ENCODE measurements at regions not wholly inside any gene's neighbourhood (a gene's known extent, or its start where the extent isn't known, plus 50 kb on each side); places are given as distances from the start of the nearest gene placed in this dataset.

DNA sequence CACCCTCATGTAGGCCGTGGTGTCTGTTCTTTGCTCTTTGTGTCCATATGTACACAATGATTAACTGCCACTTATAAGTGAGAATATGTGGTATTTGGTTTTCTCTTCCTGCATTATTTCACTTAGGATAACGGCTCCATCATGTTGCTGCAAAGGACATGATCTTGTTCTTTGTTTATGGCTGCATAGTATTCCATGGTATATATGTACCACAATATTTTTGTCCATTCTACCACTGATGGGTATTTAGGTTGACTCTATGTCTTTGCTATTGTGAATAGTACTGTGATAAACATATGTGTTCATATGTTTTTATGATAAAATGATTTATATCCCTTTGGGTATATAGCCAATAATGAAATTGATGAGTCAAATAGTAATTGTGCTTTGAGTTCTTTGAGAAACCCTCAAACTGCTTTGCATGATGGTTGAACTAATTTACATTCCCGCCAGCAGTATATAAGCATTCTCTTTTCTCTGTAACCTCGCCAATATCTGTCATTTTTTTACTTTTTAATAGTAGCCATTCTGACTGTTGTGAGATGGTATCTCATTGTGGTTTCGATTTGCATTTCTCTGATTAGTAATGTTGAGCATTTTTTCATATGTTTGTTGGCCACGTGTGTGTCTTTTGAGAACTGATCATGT lies 174.4 kb upstream of the NT5E start:
- Histone ChIP-seq H3K9me3 (ENCODE audit: control insufficient read depth in 4 of 4, insufficient read depth in 3 of 4, low read length in 3 of 4) (no peaks in the 10 kb centered on the region), H3K4me1 (ENCODE audit: control insufficient read depth in 5 of 5, insufficient read depth in 5 of 5, low read length in 5 of 5) (no peaks in the 10 kb centered on the region), H3K4me3 (no peak overlapping the region), H3K27me3 (ENCODE audit: control insufficient read depth in 3 of 3, insufficient read depth in 3 of 3, low read length in 2 of 3) (no peaks in the 10 kb centered on the region), H3K27ac (ENCODE audit: low read depth in 1 of 2, low read length in 1 of 2) (no peak overlapping the region), H3K36me3 (ENCODE audit: control insufficient read depth in 4 of 4, insufficient read depth in 4 of 4, low read length in 4 of 4) (no peaks in the 10 kb centered on the region), H3K9ac (ENCODE audit: insufficient read depth in 1 of 2, low read length in 2 of 2) (no peak overlapping the region)
- 70 to 73% methylated on average over 6 of the region's 6 CpGs for WGBS, 2 donors
- TF ChIP-seq, protein P1, sequence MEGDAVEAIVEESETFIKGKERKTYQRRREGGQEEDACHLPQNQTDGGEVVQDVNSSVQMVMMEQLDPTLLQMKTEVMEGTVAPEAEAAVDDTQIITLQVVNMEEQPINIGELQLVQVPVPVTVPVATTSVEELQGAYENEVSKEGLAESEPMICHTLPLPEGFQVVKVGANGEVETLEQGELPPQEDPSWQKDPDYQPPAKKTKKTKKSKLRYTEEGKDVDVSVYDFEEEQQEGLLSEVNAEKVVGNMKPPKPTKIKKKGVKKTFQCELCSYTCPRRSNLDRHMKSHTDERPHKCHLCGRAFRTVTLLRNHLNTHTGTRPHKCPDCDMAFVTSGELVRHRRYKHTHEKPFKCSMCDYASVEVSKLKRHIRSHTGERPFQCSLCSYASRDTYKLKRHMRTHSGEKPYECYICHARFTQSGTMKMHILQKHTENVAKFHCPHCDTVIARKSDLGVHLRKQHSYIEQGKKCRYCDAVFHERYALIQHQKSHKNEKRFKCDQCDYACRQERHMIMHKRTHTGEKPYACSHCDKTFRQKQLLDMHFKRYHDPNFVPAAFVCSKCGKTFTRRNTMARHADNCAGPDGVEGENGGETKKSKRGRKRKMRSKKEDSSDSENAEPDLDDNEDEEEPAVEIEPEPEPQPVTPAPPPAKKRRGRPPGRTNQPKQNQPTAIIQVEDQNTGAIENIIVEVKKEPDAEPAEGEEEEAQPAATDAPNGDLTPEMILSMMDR (IDR thresholded peaks at IDR 0.05; ENCODE audit: control extremely low read depth, extremely low read depth), result no peak
- no peak for DNase-seq
- ATAC-seq (ENCODE audit: insufficient read depth, low FRiP score), result no peak

DNA sequence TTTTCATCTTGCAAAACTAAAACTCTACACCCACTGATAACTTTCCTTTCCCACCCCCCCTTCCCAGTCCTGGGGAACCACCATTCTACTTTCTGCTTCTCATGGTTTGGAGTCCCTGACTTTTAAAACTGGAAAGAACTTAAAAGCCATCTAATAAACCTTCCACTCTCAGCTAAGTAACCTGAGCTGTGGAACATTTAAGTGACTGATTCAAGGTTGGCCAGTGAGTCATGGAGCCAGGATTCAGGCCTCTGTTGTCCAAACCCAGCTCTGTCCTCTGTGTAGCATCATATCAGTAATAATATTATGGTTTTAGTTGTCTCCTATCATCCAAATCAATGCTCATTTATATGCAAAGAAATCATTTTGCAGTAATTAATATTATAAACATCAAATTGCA lies 176.0 kb upstream of the NT5E start:
- Histone ChIP-seq H3K27me3 (ENCODE audit: control insufficient read depth in 3 of 3, insufficient read depth in 3 of 3, low read length in 2 of 3) (no peaks in the 10 kb centered on the region), H3K9ac (ENCODE audit: insufficient read depth in 1 of 2, low read length in 2 of 2) (no peak overlapping the region), H3K4me1 (ENCODE audit: control insufficient read depth in 5 of 5, insufficient read depth in 5 of 5, low read length in 5 of 5) (no peaks in the 10 kb centered on the region), H3K4me3 (no peak overlapping the region), H3K27ac (ENCODE audit: low read depth in 1 of 2, low read length in 1 of 2) (no peak overlapping the region), H3K36me3 (ENCODE audit: control insufficient read depth in 4 of 4, insufficient read depth in 4 of 4, low read length in 4 of 4) (no peaks in the 10 kb centered on the region), H3K9me3 (ENCODE audit: control insufficient read depth in 4 of 4, insufficient read depth in 3 of 4, low read length in 3 of 4) (no peaks in the 10 kb centered on the region)
- no peak for ATAC-seq (ENCODE audit: insufficient read depth, low FRiP score)
- TF ChIP-seq, protein P1 (IDR thresholded peaks at IDR 0.05; ENCODE audit: control extremely low read depth, extremely low read depth), result no peak
- no peak for DNase-seq

DNA sequence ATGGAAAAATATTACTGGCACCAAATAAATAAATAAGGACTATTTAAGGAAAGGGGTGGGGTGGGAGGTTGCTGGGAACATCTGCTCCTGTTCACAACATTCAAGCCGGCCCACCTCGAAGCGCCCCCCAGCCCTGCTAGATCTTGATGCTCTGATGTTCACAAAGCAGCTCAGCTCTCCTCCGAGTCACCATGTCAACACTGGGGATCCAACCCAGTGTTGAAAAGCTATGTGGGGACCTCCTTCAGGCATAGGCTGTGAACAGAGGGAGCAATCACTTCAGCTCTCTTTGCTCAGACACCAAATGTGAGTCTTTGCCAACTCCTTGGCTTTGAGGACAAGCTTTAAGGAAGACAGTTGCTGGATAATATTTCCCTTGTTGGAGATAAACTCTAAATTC lies 176.8 kb upstream of the NT5E start:
- Histone ChIP-seq H3K4me1 (ENCODE audit: control insufficient read depth in 5 of 5, insufficient read depth in 5 of 5, low read length in 5 of 5) (no peaks in the 10 kb centered on the region), H3K4me3 (no peak overlapping the region), H3K9me3 (ENCODE audit: control insufficient read depth in 4 of 4, insufficient read depth in 3 of 4, low read length in 3 of 4) (no peaks in the 10 kb centered on the region), H3K9ac (ENCODE audit: insufficient read depth in 1 of 2, low read length in 2 of 2) (no peak overlapping the region), H3K36me3 (ENCODE audit: control insufficient read depth in 4 of 4, insufficient read depth in 4 of 4, low read length in 4 of 4) (no peaks in the 10 kb centered on the region), H3K27me3 (ENCODE audit: control insufficient read depth in 3 of 3, insufficient read depth in 3 of 3, low read length in 2 of 3) (no peaks in the 10 kb centered on the region), H3K27ac (ENCODE audit: low read depth in 1 of 2, low read length in 1 of 2) (no peak overlapping the region)
- WGBS, 2 donors, result 73 to 84% methylated on average over 4 of the region's 4 CpGs
- TF ChIP-seq, protein P1 (IDR thresholded peaks at IDR 0.05; ENCODE audit: control extremely low read depth, extremely low read depth), result no peak
- ATAC-seq (ENCODE audit: insufficient read depth, low FRiP score), result no peak
- DNase-seq, result no peak

DNA sequence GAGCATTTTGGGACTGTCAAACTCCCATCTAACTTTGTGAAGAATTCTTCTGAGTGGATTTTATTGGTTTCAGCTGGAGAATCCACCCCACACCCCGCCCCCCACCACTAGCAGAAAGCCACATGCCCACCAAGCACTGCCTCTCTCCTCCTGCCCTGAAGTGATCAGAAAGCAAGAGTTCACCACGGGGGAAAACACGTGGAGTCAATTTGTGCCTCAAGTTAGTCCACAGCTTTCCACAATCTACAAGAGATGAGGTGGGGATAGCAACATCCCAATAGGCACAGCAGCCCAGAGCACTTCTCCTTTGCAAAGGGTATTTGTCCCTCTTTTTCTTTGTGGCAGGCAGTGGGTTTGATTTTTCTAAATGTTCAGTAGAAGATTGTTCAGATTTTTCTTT lies 177.3 kb upstream of the NT5E start:
- no peaks in the 10 kb centered on the region for H3K36me3 ChIP-seq (ENCODE audit: control insufficient read depth in 4 of 4, insufficient read depth in 4 of 4, low read length in 4 of 4)
- ATAC-seq (ENCODE audit: insufficient read depth, low FRiP score), result no peak
- DNase-seq, result no peak
- H3K4me3 ChIP-seq, result no peak overlapping the region
- H3K9me3 ChIP-seq (ENCODE audit: control insufficient read depth in 4 of 4, insufficient read depth in 3 of 4, low read length in 3 of 4), result peaks cover 0 to under 1% (median 0%) of the 10 kb centered on the region in 4 donors
- H3K27ac ChIP-seq (ENCODE audit: low read depth in 1 of 2, low read length in 1 of 2), result no peak overlapping the region
- H3K9ac ChIP-seq (ENCODE audit: insufficient read depth in 1 of 2, low read length in 2 of 2), result no peak overlapping the region
- TF ChIP-seq, protein P1 (IDR thresholded peaks at IDR 0.05; ENCODE audit: control extremely low read depth, extremely low read depth), result no peak
- H3K4me1 ChIP-seq (ENCODE audit: control insufficient read depth in 5 of 5, insufficient read depth in 5 of 5, low read length in 5 of 5), result no peaks in the 10 kb centered on the region
- H3K27me3 ChIP-seq (ENCODE audit: control insufficient read depth in 3 of 3, insufficient read depth in 3 of 3, low read length in 2 of 3), result no peaks in the 10 kb centered on the region
- 60 to 78% methylated on average over 3 of the region's 3 CpGs for WGBS, 2 donors

Data from lung (tissue), 11 donors.